HEK293 (cell line): ENCODE measurements at regions not wholly inside any gene's neighbourhood (a gene's known extent, or its start where the extent isn't known, plus 50 kb on each side); places are given as distances from the start of the nearest gene placed in this dataset.

Experiments used
- CTCF ChIA-PET: fragments of 350-600 bp; formaldehyde crosslinking; extraction: SDS; loops from one replicate; lab custom pipeline; 2021; ENCODE audit warnings: antibody characterized with exemption; lab: Yijun Ruan, JAX
- POLR2A ChIA-PET: fragments of 300-600 bp; formaldehyde crosslinking; extraction: SDS; loops from one replicate; lab custom pipeline; 2020; ENCODE audit warnings: antibody characterized with exemption, inconsistent platforms; lab: Yijun Ruan, JAX
- H3K27ac ChIP-seq: fragments of 200-500 bp; sonication (Bioruptor generic); 2 replicates; pipeline ENCODE4 v1.5.1; 2014; ENCODE audit warnings: low read depth, low read length, control low read depth, inconsistent platforms; ENCODE audit errors: extremely low read depth
- H3K36me3 ChIP-seq, 2 experiments: fragments of 200-500 bp in 1 of 2; sonication (Bioruptor generic) in 1 of 2; 1 replicate in 1 of 2; 2 replicates in 1 of 2; pipeline ENCODE4 v1.5.1; 2014 to 2017; ENCODE audit warnings: inconsistent platforms in 2 of 2, low read length in 2 of 2; ENCODE audit not compliant: control insufficient read depth in 2 of 2, insufficient read depth in 1 of 2
- H3K4me1 ChIP-seq: fragments of 200-500 bp; sonication (Bioruptor generic); 2 replicates; pipeline ENCODE4 v1.5.1; 2014; ENCODE audit warnings: mild to moderate bottlenecking, low read length, inconsistent platforms; ENCODE audit not compliant: control insufficient read depth, insufficient read depth
- H3K4me3 ChIP-seq: 2 replicates; pipeline ENCODE4 v1.5.1; 2011; ENCODE audit warnings: low read depth, mild to moderate bottlenecking, control low read depth, low read length, moderate library complexity
- H3K9me3 ChIP-seq: fragments of 200-500 bp; sonication (Bioruptor generic); 2 replicates; pipeline ENCODE4 v1.5.1; 2014; ENCODE audit warnings: low read depth, low read length, inconsistent platforms; ENCODE audit not compliant: control insufficient read depth, insufficient read depth
- SCRT2 ChIP-seq: fragments of 450-650 bp; formaldehyde crosslinking; IDR thresholded peaks from 2 replicates; pipeline ENCODE4 v1.5.1; 2016; ENCODE audit warnings: missing biosample characterization, missing genetic modification characterization
- SETDB1 ChIP-seq: IDR thresholded peaks from one replicate; pipeline ENCODE4 v1.6.1; 2017; ENCODE audit warnings: mild to moderate bottlenecking, low read length, moderate library complexity, mixed read lengths; ENCODE audit not compliant: insufficient read length
- TCF7L2 ChIP-seq: IDR thresholded peaks from 2 replicates; pipeline ENCODE4 v1.6.1; 2011; ENCODE audit warnings: low read depth, mild to moderate bottlenecking, inconsistent platforms, low read length, moderate library complexity, borderline replicate concordance
- ZBTB17 ChIP-seq: fragments of 450-650 bp; formaldehyde crosslinking; IDR thresholded peaks from 2 replicates; pipeline ENCODE4 v1.5.1; 2016; ENCODE audit warnings: missing biosample characterization, missing genetic modification characterization
- ZNF114 ChIP-seq: fragments of 450-650 bp; formaldehyde crosslinking; IDR thresholded peaks from 2 replicates; pipeline ENCODE4 v1.5.0; 2017; ENCODE audit warnings: missing biosample characterization, missing genetic modification characterization
- ZNF157 ChIP-seq: fragments of 450-650 bp; formaldehyde crosslinking; IDR thresholded peaks from 2 replicates; pipeline ENCODE4 v1.5.1; 2016; ENCODE audit warnings: missing biosample characterization, missing genetic modification characterization
- ZNF274 ChIP-seq, 2 experiments: fragments of 200-500 bp in 1 of 2; fragments of 450-650 bp in 1 of 2; sonication (Bioruptor generic) in 1 of 2; formaldehyde crosslinking in 1 of 2; IDR thresholded peaks; 2 replicates each; pipeline versions ENCODE4 v1.5.1 to v1.6.1; 2014 to 2016; ENCODE audit warnings: borderline replicate concordance in 1 of 2, inconsistent platforms in 1 of 2, low read length in 1 of 2, missing biosample characterization in 1 of 2, missing genetic modification characterization in 1 of 2
- ZNF292 ChIP-seq: fragments of 450-650 bp; formaldehyde crosslinking; IDR thresholded peaks from 2 replicates; pipeline ENCODE4 v1.5.1; 2016; ENCODE audit warnings: low read depth, missing biosample characterization, missing genetic modification characterization, borderline replicate concordance
- ZNF350 ChIP-seq: fragments of 450-650 bp; formaldehyde crosslinking; IDR thresholded peaks from 2 replicates; pipeline ENCODE4 v1.5.0; 2017; ENCODE audit warnings: missing biosample characterization, mild to moderate bottlenecking, missing genetic modification characterization
- ZNF394 ChIP-seq: fragments of 450-650 bp; formaldehyde crosslinking; IDR thresholded peaks from 2 replicates; pipeline ENCODE4 v1.5.1; 2016; ENCODE audit warnings: missing biosample characterization, missing genetic modification characterization, mild to moderate bottlenecking, moderate library complexity, borderline replicate concordance
- ZNF404 ChIP-seq: fragments of 450-650 bp; formaldehyde crosslinking; IDR thresholded peaks from 2 replicates; pipeline ENCODE4 v1.5.1; 2017; ENCODE audit warnings: missing biosample characterization, missing genetic modification characterization
- ZNF423 ChIP-seq: fragments of 450-650 bp; formaldehyde crosslinking; IDR thresholded peaks from 2 replicates; pipeline ENCODE4 v1.5.1; 2016; ENCODE audit warnings: missing biosample characterization, missing genetic modification characterization
- ZNF48 ChIP-seq: fragments of 450-650 bp; formaldehyde crosslinking; IDR thresholded peaks from 2 replicates; pipeline ENCODE4 v1.5.1; 2016; ENCODE audit warnings: missing biosample characterization, missing genetic modification characterization
- ZNF510 ChIP-seq: fragments of 450-650 bp; formaldehyde crosslinking; IDR thresholded peaks from 2 replicates; pipeline ENCODE4 v1.5.1; 2018; ENCODE audit warnings: mild to moderate bottlenecking, missing genetic modification characterization, missing biosample characterization; ENCODE audit not compliant: insufficient replicate concordance
- ZNF571 ChIP-seq: fragments of 450-650 bp; formaldehyde crosslinking; IDR thresholded peaks from 2 replicates; pipeline ENCODE4 v1.5.0; 2017; ENCODE audit warnings: missing biosample characterization, missing genetic modification characterization
- ZNF596 ChIP-seq: fragments of 450-650 bp; IDR thresholded peaks from 2 replicates; pipeline ENCODE4 v1.5.0; 2018; ENCODE audit warnings: missing biosample characterization, mild to moderate bottlenecking, missing genetic modification characterization, moderate library complexity
- ZNF610 ChIP-seq: fragments of 450-650 bp; formaldehyde crosslinking; IDR thresholded peaks from 2 replicates; pipeline ENCODE4 v1.5.1; 2016; ENCODE audit warnings: missing biosample characterization, missing genetic modification characterization, borderline replicate concordance
- ZNF621 ChIP-seq: fragments of 450-650 bp; formaldehyde crosslinking; IDR thresholded peaks from 2 replicates; pipeline ENCODE4 v1.5.1; 2017; ENCODE audit warnings: missing biosample characterization, missing genetic modification characterization
- ZNF76 ChIP-seq: fragments of 450-650 bp; formaldehyde crosslinking; IDR thresholded peaks from 2 replicates; pipeline ENCODE4; 2016; ENCODE audit warnings: low read depth, missing biosample characterization, missing genetic modification characterization, borderline replicate concordance
- ZNF785 ChIP-seq: fragments of 450-650 bp; formaldehyde crosslinking; IDR thresholded peaks from 2 replicates; pipeline ENCODE4 v1.5.1; 2016; ENCODE audit warnings: missing biosample characterization, missing genetic modification characterization
- TF ChIP-seq, protein P1 (sequence below): fragments of 450-650 bp; formaldehyde crosslinking; IDR thresholded peaks from 2 replicates; pipeline ENCODE4; 2016; ENCODE audit warnings: missing biosample characterization, missing genetic modification characterization
- TF ChIP-seq, protein P2 (sequence below): sonication (generic); formaldehyde crosslinking; IDR thresholded peaks from 2 replicates; pipeline ENCODE4 v1.8.1; 2022; ENCODE audit warnings: mild to moderate bottlenecking, moderate library complexity, missing genetic modification reagents
- TF ChIP-seq, protein P3 (sequence below): fragments of 450-650 bp; formaldehyde crosslinking; IDR thresholded peaks from 2 replicates; pipeline ENCODE4 v1.5.1; 2016; ENCODE audit warnings: missing biosample characterization, missing genetic modification characterization
- TF ChIP-seq, protein P4 (sequence below): IDR thresholded peaks from 2 replicates; pipeline ENCODE4 v1.6.1; 2011; ENCODE audit warnings: mild to moderate bottlenecking, low read depth, low read length, borderline replicate concordance

DNA sequence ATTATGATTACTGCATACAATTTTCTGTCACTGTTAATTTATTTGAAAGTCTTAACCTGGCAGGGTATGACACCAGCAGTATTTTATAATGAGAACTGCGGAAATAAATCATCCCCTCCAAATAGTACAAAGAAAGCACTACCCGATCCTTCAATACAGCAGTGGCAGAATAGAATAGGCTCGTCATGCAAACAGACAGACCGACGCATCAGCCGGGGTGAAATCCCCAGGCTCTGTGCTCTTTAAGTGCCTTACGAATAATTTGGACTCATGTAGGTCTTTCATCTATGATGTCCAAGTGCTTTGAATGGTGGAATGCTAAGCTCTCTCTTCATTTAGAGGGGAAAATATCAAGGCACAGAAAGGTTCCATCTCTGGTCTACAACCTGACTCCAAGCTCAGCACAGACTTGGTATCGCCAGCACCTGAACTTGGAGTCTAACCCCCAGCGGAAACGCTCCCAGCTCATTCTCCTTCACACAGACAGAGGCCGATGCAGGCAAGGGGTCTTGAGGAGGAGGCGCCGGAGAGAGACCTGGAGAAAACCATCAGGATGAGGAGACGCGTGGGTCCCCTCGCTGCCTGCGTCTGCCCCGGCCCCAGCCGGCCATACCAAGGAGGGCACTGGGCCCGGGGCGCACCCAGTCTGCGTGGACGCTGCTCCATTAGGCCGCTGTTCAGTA, 568.1 kb upstream of the MKI67 start:
- POLR2A ChIA-PET, result no interaction called here
- H3K4me3 ChIP-seq, result no peak overlapping the region
- no peak for TF ChIP-seq ZNF621 (tag by site-specific recombination)
- TF ChIP-seq, all 188 proteins: peak for 0
- H3K36me3 ChIP-seq, result no peaks in the 10 kb centered on the region
- no peak overlapping the region for H3K27ac ChIP-seq
- H3K9me3 ChIP-seq, result no peaks in the 10 kb centered on the region
- no peaks in the 10 kb centered on the region for H3K4me1 ChIP-seq
- CTCF ChIA-PET, result no interaction called here

DNA sequence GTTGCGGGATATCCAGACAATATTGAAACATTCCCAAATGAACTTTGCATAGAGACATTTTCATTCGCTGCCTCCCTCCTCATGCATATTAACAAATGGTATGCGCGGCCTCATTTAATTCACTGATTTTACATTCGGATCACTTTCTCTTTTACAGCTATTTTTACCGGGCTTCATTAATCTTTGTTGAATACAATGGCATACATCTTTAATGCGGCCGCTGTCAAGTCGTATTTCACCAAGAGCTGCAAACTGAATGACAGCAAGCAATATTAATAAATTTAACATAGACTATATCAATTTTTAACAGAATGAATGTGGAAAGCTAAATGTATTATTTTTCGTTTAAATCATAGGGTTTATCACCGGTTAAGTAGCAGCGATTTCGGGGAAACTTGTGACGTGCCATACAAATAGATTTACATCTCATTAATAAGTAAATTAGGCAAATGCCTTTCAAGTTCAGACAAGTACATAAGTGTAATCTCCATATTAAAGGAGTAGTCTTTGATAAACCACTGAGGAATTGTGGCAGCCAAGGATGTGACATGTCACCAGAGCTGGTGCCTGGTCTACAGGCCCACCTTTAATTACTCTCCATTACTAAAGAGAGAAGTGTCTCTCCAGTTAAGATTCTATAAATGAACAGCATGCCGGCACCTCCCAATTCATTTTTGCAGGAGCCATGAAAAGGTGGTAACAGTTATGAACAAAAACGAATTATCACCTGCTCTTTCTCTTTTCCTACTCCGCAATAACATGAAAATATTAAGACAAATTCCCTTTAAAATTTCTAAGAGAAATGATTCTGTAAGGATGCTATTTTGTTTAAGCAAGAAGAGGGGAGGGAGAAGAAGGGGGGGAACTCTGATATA, 568.9 kb upstream of the MKI67 start:
- no peak overlapping the region for H3K4me3 ChIP-seq
- POLR2A ChIA-PET, result no interaction called here
- CTCF ChIA-PET, result interaction anchor here (0.5 kb wide), 1 partner anchor 19 kb away, joined by 3 read pairs; no protein-coding TSS in a partner anchor
- H3K4me1 ChIP-seq, result no peaks in the 10 kb centered on the region
- H3K9me3 ChIP-seq, result no peaks in the 10 kb centered on the region
- H3K27ac ChIP-seq, result no peak overlapping the region
- no peaks in the 10 kb centered on the region for H3K36me3 ChIP-seq
- no peak for TF ChIP-seq ZNF785 (tag by site-specific recombination)
- TF ChIP-seq ZNF596 (tag by site-specific recombination), result no peak
- TF ChIP-seq, protein P1, sequence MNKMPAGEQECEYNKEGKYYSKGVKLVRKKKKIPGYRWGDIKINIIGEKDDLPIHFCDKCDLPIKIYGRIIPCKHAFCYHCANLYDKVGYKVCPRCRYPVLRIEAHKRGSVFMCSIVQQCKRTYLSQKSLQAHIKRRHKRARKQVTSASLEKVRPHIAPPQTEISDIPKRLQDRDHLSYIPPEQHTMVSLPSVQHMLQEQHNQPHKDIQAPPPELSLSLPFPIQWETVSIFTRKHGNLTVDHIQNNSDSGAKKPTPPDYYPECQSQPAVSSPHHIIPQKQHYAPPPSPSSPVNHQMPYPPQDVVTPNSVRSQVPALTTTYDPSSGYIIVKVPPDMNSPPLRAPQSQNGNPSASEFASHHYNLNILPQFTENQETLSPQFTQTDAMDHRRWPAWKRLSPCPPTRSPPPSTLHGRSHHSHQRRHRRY (tag by site-specific recombination), result no peak
- no peak for TF ChIP-seq ZNF510
- no peak for TF ChIP-seq ZNF292
- TF ChIP-seq ZNF610 (tag by site-specific recombination), result no peak
- TF ChIP-seq TCF7L2, result no peak
- TF ChIP-seq ZNF114, result no peak
- TF ChIP-seq ZNF423 (tag by site-specific recombination), result no peak
- TF ChIP-seq SETDB1, result no peak
- no peak for TF ChIP-seq ZBTB17
- TF ChIP-seq ZNF48 (tag by site-specific recombination), result no peak
- TF ChIP-seq SCRT2 (tag by site-specific recombination), result no peak
- no peak for TF ChIP-seq ZNF157 (tag by site-specific recombination)
- TF ChIP-seq, protein P2, sequence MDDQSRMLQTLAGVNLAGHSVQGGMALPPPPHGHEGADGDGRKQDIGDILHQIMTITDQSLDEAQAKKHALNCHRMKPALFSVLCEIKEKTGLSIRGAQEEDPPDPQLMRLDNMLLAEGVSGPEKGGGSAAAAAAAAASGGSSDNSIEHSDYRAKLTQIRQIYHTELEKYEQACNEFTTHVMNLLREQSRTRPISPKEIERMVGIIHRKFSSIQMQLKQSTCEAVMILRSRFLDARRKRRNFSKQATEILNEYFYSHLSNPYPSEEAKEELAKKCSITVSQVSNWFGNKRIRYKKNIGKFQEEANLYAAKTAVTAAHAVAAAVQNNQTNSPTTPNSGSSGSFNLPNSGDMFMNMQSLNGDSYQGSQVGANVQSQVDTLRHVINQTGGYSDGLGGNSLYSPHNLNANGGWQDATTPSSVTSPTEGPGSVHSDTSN, result no peak

DNA sequence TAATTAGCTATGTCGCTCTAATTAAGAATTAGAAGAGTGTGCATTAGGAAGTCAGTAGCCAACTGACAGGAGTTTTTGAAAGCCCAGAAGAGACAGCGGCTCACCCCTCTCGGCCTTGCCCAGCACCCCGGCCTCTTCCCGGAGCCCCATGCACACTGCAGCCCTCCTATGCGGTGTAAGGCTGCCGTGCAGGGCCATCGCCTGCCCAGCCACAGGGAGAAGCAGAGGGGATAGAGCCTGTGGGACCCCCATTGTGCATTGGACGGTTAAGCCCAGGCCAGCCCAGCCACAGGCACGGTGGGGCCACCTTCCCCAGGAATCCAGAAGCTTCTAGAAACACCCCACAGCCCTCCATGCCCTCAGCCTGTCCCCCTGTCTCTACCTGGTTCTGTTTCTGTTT, 569.7 kb upstream of the MKI67 start:
- ChIA-PET POLR2A (interaction anchor here (0.7 kb wide), 1 partner anchor 518 kb away, joined by 5 read pairs; no protein-coding TSS in a partner anchor), CTCF (no interaction called here)
- no peak overlapping the region for H3K4me3 ChIP-seq
- no peaks in the 10 kb centered on the region for H3K36me3 ChIP-seq
- no peak overlapping the region for H3K27ac ChIP-seq
- H3K4me1 ChIP-seq, result no peaks in the 10 kb centered on the region
- H3K9me3 ChIP-seq, result no peaks in the 10 kb centered on the region
- TF ChIP-seq ZNF404 (no peak), ZNF394 (tag by site-specific recombination) (no peak), ZNF350 (tag by site-specific recombination) (no peak), ZNF274 (IDR thresholded peaks at IDR 0.05; ENCODE audit: low read length) (no peak), ZNF274 (tag by site-specific recombination; IDR thresholded peaks at IDR 0.05; ENCODE audit: borderline replicate concordance) (no peak), ZNF76 (tag by site-specific recombination) (no peak), ZNF571 (tag by site-specific recombination) (no peak)
- TF ChIP-seq, protein P3, sequence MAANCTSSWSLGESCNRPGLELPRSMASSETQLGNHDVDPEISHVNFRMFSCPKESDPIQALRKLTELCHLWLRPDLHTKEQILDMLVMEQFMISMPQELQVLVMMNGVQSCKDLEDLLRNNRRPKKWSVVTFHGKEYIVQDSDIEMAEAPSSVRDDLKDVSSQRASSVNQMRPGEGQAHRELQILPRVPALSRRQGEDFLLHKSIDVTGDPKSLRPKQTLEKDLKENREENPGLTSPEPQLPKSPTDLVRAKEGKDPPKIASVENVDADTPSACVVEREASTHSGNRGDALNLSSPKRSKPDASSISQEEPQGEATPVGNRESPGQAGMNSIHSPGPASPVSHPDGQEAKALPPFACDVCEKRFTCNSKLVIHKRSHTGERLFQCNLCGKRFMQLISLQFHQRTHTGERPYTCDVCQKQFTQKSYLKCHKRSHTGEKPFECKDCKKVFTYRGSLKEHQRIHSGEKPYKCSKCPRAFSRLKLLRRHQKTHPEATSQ (tag by site-specific recombination), result no peak
- TF ChIP-seq, protein P4, sequence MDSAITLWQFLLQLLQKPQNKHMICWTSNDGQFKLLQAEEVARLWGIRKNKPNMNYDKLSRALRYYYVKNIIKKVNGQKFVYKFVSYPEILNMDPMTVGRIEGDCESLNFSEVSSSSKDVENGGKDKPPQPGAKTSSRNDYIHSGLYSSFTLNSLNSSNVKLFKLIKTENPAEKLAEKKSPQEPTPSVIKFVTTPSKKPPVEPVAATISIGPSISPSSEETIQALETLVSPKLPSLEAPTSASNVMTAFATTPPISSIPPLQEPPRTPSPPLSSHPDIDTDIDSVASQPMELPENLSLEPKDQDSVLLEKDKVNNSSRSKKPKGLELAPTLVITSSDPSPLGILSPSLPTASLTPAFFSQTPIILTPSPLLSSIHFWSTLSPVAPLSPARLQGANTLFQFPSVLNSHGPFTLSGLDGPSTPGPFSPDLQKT, result no peak
